GM20000 (cell line): ENCODE measurements at regions not wholly inside any gene's neighbourhood (a gene's known extent, or its start where the extent isn't known, plus 50 kb on each side); places are given as distances from the start of the nearest gene placed in this dataset.

ENCODE experiments used
- DNase-seq: peaks from one replicate; pipeline ENCODE4 v3.0.0; 2012; ENCODE audit warnings: low spot score
- TF ChIP-seq, protein P1 (sequence below): IDR thresholded peaks from 2 replicates; pipeline ENCODE4 v1.5.1; 2012; ENCODE audit warnings: mild to moderate bottlenecking, control low read depth; ENCODE audit errors: extremely low read depth, missing control alignments

DNA sequence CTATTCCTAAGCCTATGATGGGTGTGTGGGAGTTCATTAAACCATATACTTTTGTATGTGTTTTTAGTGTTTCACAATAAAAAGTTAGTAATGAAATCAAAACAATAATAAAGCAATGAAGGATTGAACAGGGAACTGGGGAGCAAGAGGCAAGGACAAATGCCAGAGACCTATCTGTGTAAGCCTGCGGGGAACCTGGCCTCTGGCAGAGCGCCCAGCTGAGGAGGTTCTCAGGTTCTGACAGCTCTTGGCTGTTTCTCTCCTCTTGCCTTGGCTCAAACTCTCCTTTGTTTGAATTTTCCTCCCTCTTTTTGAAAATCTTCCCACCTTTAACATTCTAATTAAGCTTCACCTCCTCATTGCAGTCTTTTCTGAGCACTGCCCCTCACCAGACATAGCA, 200.0 kb upstream of the NCKAP5 start:
- TF ChIP-seq, protein P1, sequence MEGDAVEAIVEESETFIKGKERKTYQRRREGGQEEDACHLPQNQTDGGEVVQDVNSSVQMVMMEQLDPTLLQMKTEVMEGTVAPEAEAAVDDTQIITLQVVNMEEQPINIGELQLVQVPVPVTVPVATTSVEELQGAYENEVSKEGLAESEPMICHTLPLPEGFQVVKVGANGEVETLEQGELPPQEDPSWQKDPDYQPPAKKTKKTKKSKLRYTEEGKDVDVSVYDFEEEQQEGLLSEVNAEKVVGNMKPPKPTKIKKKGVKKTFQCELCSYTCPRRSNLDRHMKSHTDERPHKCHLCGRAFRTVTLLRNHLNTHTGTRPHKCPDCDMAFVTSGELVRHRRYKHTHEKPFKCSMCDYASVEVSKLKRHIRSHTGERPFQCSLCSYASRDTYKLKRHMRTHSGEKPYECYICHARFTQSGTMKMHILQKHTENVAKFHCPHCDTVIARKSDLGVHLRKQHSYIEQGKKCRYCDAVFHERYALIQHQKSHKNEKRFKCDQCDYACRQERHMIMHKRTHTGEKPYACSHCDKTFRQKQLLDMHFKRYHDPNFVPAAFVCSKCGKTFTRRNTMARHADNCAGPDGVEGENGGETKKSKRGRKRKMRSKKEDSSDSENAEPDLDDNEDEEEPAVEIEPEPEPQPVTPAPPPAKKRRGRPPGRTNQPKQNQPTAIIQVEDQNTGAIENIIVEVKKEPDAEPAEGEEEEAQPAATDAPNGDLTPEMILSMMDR, result no peak
- no peak for DNase-seq

DNA sequence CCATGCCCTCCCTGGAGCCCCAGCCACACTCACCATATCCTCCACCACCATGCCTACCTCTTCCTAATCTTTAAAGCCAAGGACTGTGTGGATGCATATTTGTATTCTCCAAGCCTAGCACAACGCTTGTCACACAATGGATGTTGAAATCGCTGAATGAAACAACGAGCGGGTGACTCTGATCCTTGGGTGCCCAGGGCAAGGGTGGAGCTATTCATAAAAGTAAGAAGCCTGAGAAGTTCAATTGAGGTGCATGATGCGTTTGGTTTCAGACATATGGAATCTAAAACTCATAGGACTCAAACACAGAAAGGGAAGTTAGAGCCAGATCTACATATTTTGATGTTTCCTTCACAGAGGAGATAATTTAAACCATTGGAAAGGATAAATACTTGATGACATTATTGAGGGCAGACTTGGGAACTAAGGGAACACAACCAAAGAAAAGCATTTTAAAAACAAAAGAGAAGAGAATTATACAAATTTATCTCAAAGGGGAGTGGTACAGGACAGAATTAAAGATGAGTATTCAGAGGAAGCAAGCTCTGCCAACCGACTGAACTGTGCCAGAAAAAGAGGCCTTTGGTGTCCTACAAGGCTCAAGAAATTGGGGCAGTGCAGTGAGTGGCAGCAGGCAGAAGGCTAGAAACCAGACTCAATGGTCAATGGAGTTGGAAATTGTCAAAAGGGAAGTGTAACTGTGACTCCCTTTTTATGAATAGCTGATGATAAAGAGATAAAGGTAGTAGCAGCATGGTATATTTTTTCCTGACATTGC, 200.6 kb upstream of the NCKAP5 start:
- DNase-seq, result no peak
- TF ChIP-seq, protein P1, result no peak

DNA sequence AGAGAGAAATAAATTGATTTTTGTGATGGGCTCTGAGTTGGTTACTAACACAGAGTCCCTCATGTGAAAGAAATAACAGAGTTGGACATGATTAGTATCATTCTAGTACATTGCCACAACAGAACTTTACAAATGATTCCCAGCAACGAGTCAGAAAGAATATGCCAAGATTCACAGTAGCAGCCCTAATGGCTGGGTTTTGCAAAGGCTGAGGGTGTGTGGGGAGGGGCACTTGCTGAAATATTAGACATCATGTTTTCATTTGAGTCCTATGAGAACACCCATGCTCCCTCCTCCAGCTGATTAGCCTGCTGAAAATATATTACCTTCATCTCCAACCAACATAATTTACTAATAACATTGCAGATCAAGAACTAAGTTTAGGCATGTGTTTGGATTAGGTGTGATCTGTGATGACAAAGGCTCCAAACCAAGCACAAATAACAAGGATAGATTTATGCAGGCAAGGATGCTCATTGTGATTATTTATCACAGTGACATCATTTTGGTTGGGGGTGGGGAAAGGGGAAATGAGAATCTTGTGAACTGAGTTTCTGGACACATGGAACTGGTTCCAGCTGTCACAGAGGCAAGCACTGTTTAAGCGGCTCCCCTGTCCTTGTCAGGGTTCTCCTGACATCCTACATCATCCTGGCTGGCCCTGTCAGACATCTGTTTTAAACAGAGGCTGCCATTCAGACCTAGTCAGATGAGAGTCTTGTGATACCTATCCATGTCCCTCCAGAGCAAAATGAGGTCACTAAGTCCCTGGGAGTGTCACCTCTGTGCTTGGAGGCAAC, 205.8 kb upstream of the NCKAP5 start:
- no peak for DNase-seq
- TF ChIP-seq, protein P1, result no peak

DNA sequence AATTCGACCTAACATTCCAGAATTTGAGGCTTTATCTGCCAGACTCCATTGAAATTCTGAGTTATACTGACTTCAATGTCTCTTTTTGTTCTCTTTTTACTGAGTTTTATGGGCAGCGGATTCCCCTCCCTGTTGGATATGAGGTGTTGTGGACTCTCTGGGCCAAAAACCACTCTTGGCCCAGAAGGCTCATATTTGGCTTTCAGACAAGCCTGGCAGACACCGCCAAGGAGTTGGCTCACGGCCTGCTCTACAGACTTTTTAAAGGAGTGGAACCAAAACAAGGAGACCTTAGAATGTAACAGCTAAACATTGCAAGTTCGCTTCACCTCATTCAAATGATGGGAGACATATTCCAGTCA, 206.4 kb upstream of the NCKAP5 start:
- TF ChIP-seq, protein P1, result no peak
- no peak for DNase-seq

DNA sequence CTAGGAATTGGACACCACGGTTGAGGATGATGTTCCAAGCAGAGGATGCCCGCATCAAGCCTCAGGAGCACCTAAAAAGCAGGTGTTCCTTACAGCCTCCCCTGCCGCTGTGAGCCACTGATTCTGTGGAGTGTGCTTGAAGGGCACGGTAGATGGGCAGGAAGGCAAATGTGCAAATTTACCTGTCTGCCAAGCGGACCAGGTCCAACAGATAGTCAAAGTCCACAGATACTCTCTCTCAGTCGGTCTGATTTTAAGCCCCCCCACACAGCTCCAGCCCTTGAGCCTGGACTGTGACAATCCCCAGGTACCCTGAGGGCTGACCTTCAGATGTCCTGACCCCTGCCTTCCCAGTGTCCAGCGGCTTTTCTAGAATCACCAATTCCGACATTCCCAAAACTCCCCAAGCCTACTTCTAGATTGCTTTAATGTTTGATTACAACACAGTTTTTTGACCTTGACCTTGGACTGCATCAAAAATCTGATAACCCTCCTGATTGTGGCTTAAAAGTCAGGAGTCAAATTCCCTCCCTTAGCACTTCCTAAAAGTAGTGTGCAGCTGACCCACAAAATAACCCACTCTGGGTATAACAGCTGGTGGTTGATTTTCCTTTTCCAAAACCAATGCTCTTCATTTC, 208.8 kb upstream of the NCKAP5 start:
- TF ChIP-seq, protein P1, result no peak
- no peak for DNase-seq

DNA sequence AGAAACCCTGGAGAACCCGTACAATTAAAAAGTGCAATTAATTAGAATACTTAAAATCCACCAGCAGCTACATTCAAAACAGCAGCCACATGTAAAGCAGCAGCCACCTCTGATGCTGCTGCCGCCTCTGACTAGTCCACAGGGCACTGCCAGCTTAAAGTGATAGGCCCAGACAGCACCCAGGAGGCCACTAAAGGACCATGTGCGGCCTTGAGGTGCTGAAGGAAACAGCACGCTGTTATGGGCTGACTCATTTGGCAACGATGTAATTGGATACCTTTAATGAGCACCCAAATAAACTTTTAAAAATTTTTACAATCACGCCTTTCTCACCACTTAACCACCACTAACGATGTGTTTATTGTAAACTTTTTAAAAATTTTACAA, 209.3 kb upstream of the NCKAP5 start:
- no peak for DNase-seq
- TF ChIP-seq, protein P1, result no peak
